ENCODE measurements at regions not wholly inside any gene's neighbourhood (a gene's known extent, or its start where the extent isn't known, plus 50 kb on each side); places are given as distances from the start of the nearest gene placed in this dataset.

- Histone ChIP-seq H3K4me1 (no peaks in the 10 kb centered on the region), H3K4me3 (no peak overlapping the region), H3K27me3 (no peaks in the 10 kb centered on the region), H3K36me3 (no peaks in the 10 kb centered on the region), H3K9me3 (no peaks in the 10 kb centered on the region), H3K27ac (no peak overlapping the region)
- no peak for TF ChIP-seq CTCF (IDR thresholded peaks at IDR 0.05)
- intact Hi-C loops (cut with DNase I), result no loop called here
- DNase-seq (no peak), ATAC-seq (no peak)
Measured at GRCh38 chr4:156084373-156084772, 130.7 kb upstream of the CTSO start.

- no peak overlapping the region for H3K4me3 ChIP-seq
- ATAC-seq (no peak), DNase-seq (no peak)
- intact Hi-C loops (cut with DNase I), result no loop called here
- H3K27me3 ChIP-seq, result no peaks in the 10 kb centered on the region
- H3K9me3 ChIP-seq, result peaks cover 0 to 26% of the 10 kb centered on the region in 2 donors
- no peak overlapping the region for H3K27ac ChIP-seq
- H3K4me1 ChIP-seq, result no peaks in the 10 kb centered on the region
- no peaks in the 10 kb centered on the region for H3K36me3 ChIP-seq
- no peak for TF ChIP-seq CTCF (IDR thresholded peaks at IDR 0.05)
Measured at GRCh38 chr4:156073976-156074375, 120.3 kb upstream of the CTSO start.

- no peaks in the 10 kb centered on the region for H3K36me3 ChIP-seq
- ATAC-seq (no peak), DNase-seq (no peak)
- no peaks in the 10 kb centered on the region for H3K9me3 ChIP-seq
- no peaks in the 10 kb centered on the region for H3K27me3 ChIP-seq
- intact Hi-C loops (cut with DNase I), result no loop called here
- no peak for TF ChIP-seq CTCF (IDR thresholded peaks at IDR 0.05)
- H3K27ac ChIP-seq, result no peak overlapping the region
- H3K4me1 ChIP-seq, result no peaks in the 10 kb centered on the region
- H3K4me3 ChIP-seq, result no peak overlapping the region
Measured at GRCh38 chr4:156060661-156061060, 107.0 kb upstream of the CTSO start.

- no peaks in the 10 kb centered on the region for H3K4me1 ChIP-seq
- intact Hi-C loops (cut with DNase I), result no loop called here
- no peaks in the 10 kb centered on the region for H3K27me3 ChIP-seq
- H3K4me3 ChIP-seq, result no peak overlapping the region
- H3K9me3 ChIP-seq, result no peaks in the 10 kb centered on the region
- TF ChIP-seq CTCF (IDR thresholded peaks at IDR 0.05), result no peak
- DNase-seq (no peak), ATAC-seq (no peak)
- H3K36me3 ChIP-seq, result no peaks in the 10 kb centered on the region
- no peak overlapping the region for H3K27ac ChIP-seq
Measured at GRCh38 chr4:156053174-156053573, 99.5 kb upstream of the CTSO start.

GRCh38 chr4:156052116-156052515 lies 98.5 kb upstream of the CTSO start:
- DNase-seq, result no peak
- no peaks in the 10 kb centered on the region for H3K36me3 ChIP-seq
- no peaks in the 10 kb centered on the region for H3K4me1 ChIP-seq
- TF ChIP-seq CTCF (IDR thresholded peaks at IDR 0.05), result no peak
- no peaks in the 10 kb centered on the region for H3K9me3 ChIP-seq
- intact Hi-C loops (cut with DNase I), result no loop called here
- no peak overlapping the region for H3K27ac ChIP-seq
- no peak overlapping the region for H3K4me3 ChIP-seq
- no peak for ATAC-seq
- H3K27me3 ChIP-seq, result no peaks in the 10 kb centered on the region

Data from left lung (tissue), 4 donors.